Right hindlimb (tissue), 1 donor: ENCODE measurements at regions not wholly inside any gene's neighbourhood (a gene's known extent, or its start where the extent isn't known, plus 50 kb on each side); places are given as distances from the start of the nearest gene placed in this dataset.
A peak's percentile ranks its signal among the peaks of the same experiment; 100 is the strongest.
"Not testable (repeated sequence)": the region's sequence is repeated elsewhere in the genome, so short reads cannot be mapped to it uniquely, and the experiment has no call there.

Source experiments
- DNase-seq: peaks from one replicate; pipeline ENCODE4 v3.0.0-alpha.2; 2018

DNA sequence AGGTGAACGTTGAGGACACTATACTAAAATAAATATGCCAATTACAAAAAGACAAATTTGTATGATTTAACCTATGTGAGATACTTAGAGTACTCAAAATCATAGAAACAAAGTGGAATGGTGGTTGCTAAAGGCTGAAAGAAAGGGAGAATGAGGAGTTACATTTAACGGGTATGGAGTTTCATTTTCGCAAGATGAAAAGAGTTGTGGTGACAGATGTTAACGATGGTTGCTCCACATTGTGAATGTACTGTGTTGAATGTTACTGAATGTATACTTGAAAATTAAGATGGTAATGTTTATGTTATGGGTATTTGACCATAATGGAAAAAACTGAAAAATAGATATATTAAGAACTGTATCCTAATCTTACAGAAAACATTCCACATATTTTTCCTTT lies 51.3 kb upstream of the MOCS2 start:
- DNase-seq, result no peak

GRCh38 chr5:53161876-53162275 lies 52.3 kb upstream of the MOCS2 start:
- DNase-seq, result no peak

DNA sequence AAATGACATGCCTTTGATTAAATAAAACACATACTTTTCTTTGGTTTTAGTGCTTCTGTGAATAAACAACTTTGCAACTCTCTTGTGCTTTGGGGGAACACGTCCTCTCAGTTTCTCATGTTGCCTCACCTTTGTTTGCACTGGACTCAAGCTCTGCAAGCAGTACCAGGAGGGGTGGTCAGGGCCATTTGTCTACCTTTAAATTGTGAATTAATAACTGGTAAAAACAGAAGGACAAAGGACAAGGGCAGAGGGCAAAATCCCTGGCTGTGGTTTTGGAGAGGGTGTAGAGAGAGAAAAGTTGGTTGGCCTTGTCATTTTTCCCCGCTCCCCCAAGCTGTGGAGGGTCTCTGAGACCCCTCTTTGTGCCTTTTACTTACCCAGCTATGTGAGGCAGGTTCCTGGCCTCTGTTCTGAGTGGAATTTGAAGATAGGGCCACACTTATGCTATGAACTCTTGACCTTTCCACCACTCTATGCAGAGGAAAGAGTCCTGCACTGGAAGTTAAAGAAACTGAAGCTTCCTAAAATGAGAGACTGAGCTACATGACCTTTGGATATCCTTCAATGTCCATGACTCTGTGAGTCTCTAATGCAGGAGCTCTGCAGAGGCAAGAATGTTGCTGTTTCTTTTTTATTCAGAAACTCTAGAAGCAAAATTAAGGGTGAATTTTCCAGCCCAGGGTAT lies 55.1 kb upstream of the MOCS2 start:
- no peak for DNase-seq

- peak; percentile 62 for DNase-seq
Observed at GRCh38 chr5:53165431-53166182, 56.0 kb upstream of the MOCS2 start.

DNA sequence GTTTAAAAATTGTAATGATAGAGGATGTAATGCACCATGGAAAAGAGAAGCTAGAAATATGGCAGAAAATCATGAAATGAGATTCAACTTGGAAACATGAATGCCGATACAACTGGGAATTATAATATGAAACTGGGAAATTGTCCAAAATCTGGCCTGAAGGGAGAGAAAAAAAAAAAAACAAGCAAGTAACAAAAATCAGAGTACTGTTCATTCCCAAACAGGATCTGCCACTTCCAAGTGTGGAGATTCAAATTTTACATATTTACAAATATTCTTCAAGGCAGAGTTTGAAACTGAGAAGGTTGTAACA lies 56.6 kb upstream of the MOCS2 start:
- no peak for DNase-seq

GRCh38 chr5:53167836-53168235 lies 58.3 kb upstream of the MOCS2 start:
- DNase-seq, result peak; percentile 38

DNA sequence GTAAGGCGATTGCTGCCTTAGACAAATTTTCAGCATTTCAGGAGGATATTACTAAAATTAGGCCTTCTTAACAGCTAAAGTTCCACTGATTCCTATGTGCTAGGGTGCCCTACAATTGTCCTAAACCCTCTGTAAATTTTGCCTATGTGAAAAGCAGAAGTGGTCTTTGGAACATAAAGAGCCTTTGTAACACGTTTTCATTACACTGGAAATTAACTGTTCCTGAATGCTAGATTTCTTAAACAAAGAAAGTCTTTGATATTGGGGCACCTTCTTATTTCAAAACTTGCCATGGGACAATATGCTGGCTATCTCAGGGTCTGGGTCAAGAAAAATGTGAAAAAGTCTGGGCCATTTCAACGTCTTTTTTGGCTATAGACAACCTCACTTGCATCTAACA lies 60.4 kb upstream of the MOCS2 start:
- no peak for DNase-seq

GRCh38 chr5:53170746-53171349 lies 61.3 kb upstream of the MOCS2 start:
- DNase-seq, result no peak

DNA sequence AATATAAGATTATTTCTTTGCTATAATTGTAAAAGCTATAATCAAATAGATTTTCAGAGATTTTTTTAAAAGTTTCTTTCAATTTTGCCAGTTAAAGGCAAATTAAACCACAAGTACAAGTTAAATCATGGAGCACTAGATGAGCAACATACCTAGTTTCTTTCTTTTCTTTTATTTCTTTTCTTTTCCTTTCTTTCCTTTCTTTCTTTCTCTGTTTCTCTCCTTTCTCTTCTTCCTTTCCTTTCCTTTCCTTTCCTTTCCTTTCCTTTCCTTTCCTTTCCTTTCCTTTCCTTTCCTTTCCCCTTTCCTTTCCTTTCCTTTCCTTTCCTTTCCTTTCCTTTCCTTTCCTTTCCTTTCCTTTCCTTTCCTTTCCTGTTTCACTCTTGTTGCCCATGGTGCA lies 62.5 kb upstream of the MOCS2 start:
- DNase-seq, result not testable (repeated sequence)

DNA sequence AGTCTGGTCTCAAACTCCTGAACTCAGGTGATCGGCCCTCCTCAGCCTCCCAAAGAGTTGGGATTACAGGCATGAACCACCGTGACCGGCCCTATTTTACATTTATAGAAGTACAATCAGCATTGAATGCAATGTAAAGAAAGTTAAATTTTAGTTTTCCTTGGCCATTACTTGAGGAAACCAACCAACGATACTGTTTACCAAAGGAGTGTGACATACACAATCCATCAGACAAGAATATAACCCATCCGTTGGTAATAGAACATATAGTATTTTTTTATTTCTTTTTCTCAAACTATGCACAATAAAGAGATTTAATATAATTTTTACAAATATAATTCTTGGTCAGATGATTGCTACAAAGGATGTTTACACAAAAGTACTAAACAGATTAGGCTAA lies 63.1 kb upstream of the MOCS2 start:
- DNase-seq, result no peak

DNA sequence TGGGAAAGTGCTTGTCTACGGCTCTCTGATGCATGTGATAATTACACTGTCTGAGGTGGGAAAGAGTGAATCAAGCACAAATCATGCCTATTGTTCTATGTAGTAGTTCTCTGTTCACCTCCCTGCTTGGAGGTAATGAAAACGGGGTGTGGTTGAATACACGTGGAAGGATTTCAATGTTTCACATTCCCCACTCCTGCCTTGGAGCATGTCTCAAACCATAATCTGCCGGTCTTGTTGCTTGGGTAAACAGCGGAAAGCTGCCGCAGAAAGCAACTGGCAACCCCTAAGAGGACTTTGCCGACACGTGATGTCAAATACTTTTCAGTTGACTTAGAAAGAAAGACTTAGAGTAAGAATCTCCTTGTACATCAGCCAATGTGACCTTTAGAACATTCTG lies 63.5 kb upstream of the MOCS2 start:
- DNase-seq, result no peak

- no peak for DNase-seq
Observed at GRCh38 chr5:53178830-53179229, 69.3 kb upstream of the MOCS2 start.

GRCh38 chr5:53179691-53180090 lies 70.1 kb upstream of the MOCS2 start:
- no peak for DNase-seq

DNA sequence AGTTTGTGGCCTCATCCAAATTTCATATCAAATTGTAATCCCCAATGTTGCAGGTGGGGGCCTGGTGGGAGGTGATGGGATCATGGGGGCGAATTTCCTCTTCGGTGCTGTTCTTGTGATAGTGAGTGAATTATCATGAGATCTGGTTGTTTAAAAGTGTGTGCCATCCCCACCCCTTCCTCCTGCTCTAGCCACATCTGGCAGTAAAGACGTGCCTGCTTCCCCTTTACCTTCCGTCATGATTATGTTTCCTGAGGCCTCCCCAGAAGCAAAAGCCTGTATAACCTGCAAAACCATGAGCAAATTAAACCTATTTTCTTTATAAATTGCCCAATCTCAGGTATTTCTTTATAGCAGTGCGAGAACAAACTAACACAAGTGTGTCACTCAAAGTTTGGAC lies 71.0 kb upstream of the MOCS2 start:
- DNase-seq, result no peak

- no peak for DNase-seq
Observed at GRCh38 chr5:53180991-53181390, 71.4 kb upstream of the MOCS2 start.

GRCh38 chr5:53183880-53184279 lies 74.3 kb upstream of the MOCS2 start:
- DNase-seq, result no peak

DNA sequence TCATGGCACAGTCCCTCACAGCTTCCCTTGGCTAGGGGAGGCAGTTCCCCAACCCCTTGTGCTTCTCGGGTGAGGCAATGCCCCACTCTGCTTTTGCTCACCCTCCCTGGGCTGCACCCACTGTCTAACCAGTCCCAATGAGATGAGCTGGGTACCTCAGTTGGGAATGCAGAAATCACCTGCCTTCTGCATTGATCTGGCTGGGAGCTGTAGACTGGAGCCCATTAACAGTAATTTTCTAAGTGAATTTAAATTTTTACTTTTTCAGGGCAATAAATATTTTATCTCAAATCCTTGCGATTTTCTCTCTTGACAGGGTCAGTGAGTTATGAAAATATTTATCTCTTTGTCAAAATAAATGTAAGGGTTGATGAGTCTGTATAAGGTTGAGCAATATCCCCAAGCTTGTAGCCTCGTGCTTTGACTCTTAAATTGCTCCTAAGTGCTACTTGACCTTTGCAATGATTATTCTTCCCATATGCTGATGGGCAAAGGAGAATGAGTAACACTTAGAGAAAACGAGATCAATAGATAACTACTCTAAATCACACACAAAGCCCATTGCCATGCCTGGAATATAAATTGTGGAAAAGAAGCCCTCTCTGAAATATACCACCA lies 82.1 kb upstream of the MOCS2 start:
- DNase-seq, result no peak

DNA sequence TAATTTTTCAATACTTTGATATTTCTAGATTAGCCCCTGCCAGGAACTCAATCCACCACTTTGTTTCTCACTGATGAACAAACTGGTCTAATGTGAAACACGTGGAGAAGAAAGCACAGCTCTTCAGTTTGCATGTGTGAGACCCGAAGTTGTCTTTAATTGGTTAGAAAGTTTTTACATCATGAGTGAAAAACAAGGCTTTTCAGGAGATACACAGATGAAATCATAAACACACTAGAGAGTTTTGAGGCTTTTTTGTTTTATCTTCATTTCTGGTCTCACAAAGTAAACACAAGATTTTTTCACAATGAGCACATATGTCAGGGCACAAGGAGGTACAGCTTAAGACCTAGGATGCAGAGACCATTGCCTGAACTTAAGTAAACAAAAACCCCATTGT lies 84.5 kb upstream of the MOCS2 start:
- DNase-seq, result no peak

GRCh38 chr5:53199882-53200281 lies 90.3 kb upstream of the MOCS2 start:
- no peak for DNase-seq

DNA sequence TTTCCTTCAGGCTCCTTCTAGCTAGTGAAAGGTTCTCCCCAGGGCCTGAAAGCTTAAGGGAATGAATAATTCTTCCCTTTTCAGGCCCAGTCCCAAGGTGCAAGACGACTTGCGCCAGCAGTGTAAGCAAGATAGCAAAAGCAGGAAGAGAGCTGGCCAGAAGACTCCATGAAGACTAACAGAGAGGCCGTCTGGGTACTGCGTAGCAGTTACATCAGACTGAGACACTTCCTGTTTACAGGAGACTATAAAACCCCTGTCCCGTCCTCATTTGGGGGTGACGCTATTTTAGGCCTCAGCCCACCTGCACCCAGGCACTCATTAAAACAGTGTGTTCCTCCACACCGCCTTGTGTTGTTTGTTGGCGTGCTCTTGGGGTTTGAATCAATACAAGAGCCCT lies 90.7 kb upstream of the MOCS2 start:
- DNase-seq, result no peak

GRCh38 chr5:53201746-53202145 lies 92.2 kb upstream of the MOCS2 start:
- DNase-seq, result no peak

GRCh38 chr5:53206562-53206961 lies 97.0 kb upstream of the MOCS2 start:
- no peak for DNase-seq

DNA sequence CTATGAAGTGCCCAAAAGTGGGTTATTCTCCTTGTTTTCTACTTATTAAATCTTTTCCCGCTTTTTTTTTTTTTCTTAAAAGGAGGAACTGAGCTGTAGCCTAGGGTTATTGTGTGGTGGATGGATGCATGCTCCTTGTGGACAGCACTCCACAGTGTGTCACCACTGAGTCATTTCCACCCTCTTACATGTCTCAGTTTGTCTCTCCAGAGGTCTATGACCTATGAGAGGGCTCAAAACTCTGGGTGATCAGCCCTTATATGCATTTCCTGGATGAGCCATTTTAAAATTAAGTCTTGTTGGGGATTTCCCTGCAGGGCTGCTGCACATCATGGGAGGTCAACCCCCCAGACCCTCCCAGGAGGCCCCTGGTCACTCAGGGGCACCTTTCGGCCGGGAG lies 102.2 kb upstream of the MOCS2 start:
- DNase-seq, result no peak

- DNase-seq, result no peak
Observed at GRCh38 chr5:53219174-53219573, 109.6 kb upstream of the MOCS2 start.
